Bronchial epithelial cell (primary cell): ENCODE measurements at regions not wholly inside any gene's neighbourhood (a gene's known extent, or its start where the extent isn't known, plus 50 kb on each side); places are given as distances from the start of the nearest gene placed in this dataset.

Source experiments
- DNase-seq: peaks from one replicate; pipeline ENCODE4 v3.0.0-alpha.2; 2010; ENCODE audit warnings: low read depth
- FAIRE-seq: peaks from 2 replicates; lab custom pipeline; 2011; peaks lifted over from hg19 to GRCh38; lab: Jason Lieb, UNC
- H3K27me3 ChIP-seq: 2 replicates; pipeline ENCODE4 v1.5.1; 2011; ENCODE audit warnings: low read length; ENCODE audit not compliant: control insufficient read depth, insufficient read depth
- H3K36me3 ChIP-seq: 2 replicates; pipeline ENCODE4 v1.5.1; 2011; ENCODE audit warnings: low read length; ENCODE audit not compliant: control insufficient read depth, insufficient read depth
- H3K4me3 ChIP-seq: 2 replicates; pipeline ENCODE4 v1.5.1; 2011; ENCODE audit warnings: mild to moderate bottlenecking, low read depth, low read length, control low read depth
- CTCF ChIP-seq: IDR thresholded peaks from 2 replicates; pipeline ENCODE4 v1.5.1; 2011; ENCODE audit warnings: mild to moderate bottlenecking, moderate library complexity, low read length, control low read depth, inconsistent platforms; ENCODE audit not compliant: insufficient read depth, severe bottlenecking

GRCh38 chr4:25487155-25487554 is 110.1 kb downstream of the ANAPC4 start:
- TF ChIP-seq CTCF, result no peak

GRCh38 chr4:25489253-25489797 is 112.3 kb downstream of the ANAPC4 start:
- Histone ChIP-seq H3K4me3 (no peak overlapping the region), H3K27me3 (no peaks in the 10 kb centered on the region), H3K36me3 (no peaks in the 10 kb centered on the region)
- TF ChIP-seq CTCF, result no peak
- no peak for FAIRE-seq
- no peak for DNase-seq

More at GRCh38 chr4:25487155-25487554, 110.1 kb downstream of the ANAPC4 start:
- no peak for DNase-seq
- Histone ChIP-seq H3K27me3 (no peaks in the 10 kb centered on the region), H3K36me3 (no peaks in the 10 kb centered on the region), H3K4me3 (no peak overlapping the region)
- no peak for FAIRE-seq

- TF ChIP-seq CTCF, result no peak
- Histone ChIP-seq H3K36me3 (no peaks in the 10 kb centered on the region), H3K4me3 (no peak overlapping the region), H3K27me3 (peaks cover 2% of the 10 kb centered on the region)
- DNase-seq (no peak), FAIRE-seq (no peak)
Observed at GRCh38 chr4:25493466-25493865, 116.4 kb downstream of the ANAPC4 start.

- no peak overlapping the region for H3K4me3 ChIP-seq
- no peak for FAIRE-seq
- no peaks in the 10 kb centered on the region for H3K36me3 ChIP-seq
- peaks cover 2% of the 10 kb centered on the region for H3K27me3 ChIP-seq
- TF ChIP-seq CTCF, result no peak
- DNase-seq, result no peak
Observed at GRCh38 chr4:25494166-25494565, 117.1 kb downstream of the ANAPC4 start.

GRCh38 chr4:25500626-25501316 is 123.7 kb downstream of the ANAPC4 start:
- H3K36me3 ChIP-seq, result no peaks in the 10 kb centered on the region
- no peak for TF ChIP-seq CTCF
- H3K27me3 ChIP-seq, result peaks cover 2% of the 10 kb centered on the region
- FAIRE-seq, result peak; percentile 73
- DNase-seq, result no peak
- H3K4me3 ChIP-seq, result no peak overlapping the region

GRCh38 chr4:25502115-25502514 is 125.1 kb downstream of the ANAPC4 start:
- Histone ChIP-seq H3K36me3 (no peaks in the 10 kb centered on the region), H3K27me3 (no peaks in the 10 kb centered on the region), H3K4me3 (no peak overlapping the region)
- DNase-seq, result no peak
- no peak for FAIRE-seq
- TF ChIP-seq CTCF, result no peak
